Testis (tissue), 2 donors: ENCODE measurements at regions not wholly inside any gene's neighbourhood (a gene's known extent, or its start where the extent isn't known, plus 50 kb on each side); places are given as distances from the start of the nearest gene placed in this dataset.

Experiments used
- DNase-seq: peaks from one replicate; pipeline ENCODE4 v3.0.0-alpha.2; 2019
- H3K27ac ChIP-seq, 2 donors: fragments of 200-600 bp; sonication (generic); one replicate each; pipeline ENCODE4 v1.5.1; 2019
- H3K27me3 ChIP-seq: fragments of 200-600 bp; sonication (generic); one replicate; pipeline ENCODE4 v1.5.1; 2019
- H3K36me3 ChIP-seq: fragments of 200-600 bp; sonication (generic); one replicate; pipeline ENCODE4 v1.5.1; 2017; ENCODE audit warnings: low read depth; ENCODE audit errors: missing control alignments
- H3K4me1 ChIP-seq: fragments of 200-600 bp; sonication (generic); one replicate; pipeline ENCODE4 v1.5.1; 2019
- H3K4me3 ChIP-seq, 2 donors: fragments of 200-600 bp; sonication (generic); one replicate each; pipeline ENCODE4 v1.5.1; 2017 to 2019
- H3K9me3 ChIP-seq: fragments of 200-600 bp; sonication (generic); one replicate; pipeline ENCODE4 v1.5.1; 2017
- POLR2A ChIP-seq: fragments of 450-650 bp; IDR thresholded peaks from one replicate; pipeline ENCODE4 v1.6.1; 2017; ENCODE audit warnings: antibody characterized with exemption, mild to moderate bottlenecking, moderate library complexity
- WGBS, 2 donors: methylation state at CpG; one replicate each; pipeline ENCODE4 v1.1.5; 2018; 5-methylcytosine and 5-hydroxymethylcytosine counted together
- intact Hi-C: fragments of 100-400 bp; cut with DNase I; formaldehyde crosslinking; loops from one replicate; pipeline ENCODE4 v1.15.1; 2023; ENCODE audit warnings: low total_unique reads
- TF ChIP-seq, protein P1 (sequence below), 3 experiments: fragments of 450-650 bp in 2 of 3; fragments of 200-600 bp in 1 of 3; sonication (generic) in 1 of 3; IDR thresholded peaks; one replicate each; pipeline ENCODE4 v1.5.1; 2016 to 2019; ENCODE audit warnings: antibody characterized with exemption in 3 of 3, mild to moderate bottlenecking in 2 of 3, moderate library complexity in 1 of 3

DNA sequence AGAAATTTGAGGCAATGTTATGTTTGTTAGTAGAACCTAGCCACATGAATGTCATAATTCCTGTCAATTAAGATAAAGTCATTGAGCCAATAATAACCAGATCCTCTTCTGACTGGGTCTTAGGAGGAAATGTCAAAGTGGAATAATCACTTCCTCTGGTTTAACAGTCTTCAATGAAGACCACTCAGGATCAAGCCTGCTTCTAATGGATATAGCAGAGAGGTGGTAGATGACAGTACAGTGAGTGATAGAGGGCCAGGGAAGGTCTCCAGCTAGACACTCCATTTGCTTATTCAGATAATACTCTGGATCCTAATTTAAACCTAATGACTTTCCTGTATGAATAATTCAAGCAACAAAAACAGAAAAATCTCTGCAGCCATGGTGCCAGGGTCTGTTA lies 474.2 kb downstream of the DNAH5 start:
- no peaks in the 10 kb centered on the region for H3K36me3 ChIP-seq
- H3K9me3 ChIP-seq, result no peaks in the 10 kb centered on the region
- no peak overlapping the region for H3K27ac ChIP-seq
- no peak for DNase-seq
- no peaks in the 10 kb centered on the region for H3K27me3 ChIP-seq
- intact Hi-C loops, result no loop called here
- H3K4me3 ChIP-seq, result no peak overlapping the region
- no peaks in the 10 kb centered on the region for H3K4me1 ChIP-seq
- TF ChIP-seq, protein P1, sequence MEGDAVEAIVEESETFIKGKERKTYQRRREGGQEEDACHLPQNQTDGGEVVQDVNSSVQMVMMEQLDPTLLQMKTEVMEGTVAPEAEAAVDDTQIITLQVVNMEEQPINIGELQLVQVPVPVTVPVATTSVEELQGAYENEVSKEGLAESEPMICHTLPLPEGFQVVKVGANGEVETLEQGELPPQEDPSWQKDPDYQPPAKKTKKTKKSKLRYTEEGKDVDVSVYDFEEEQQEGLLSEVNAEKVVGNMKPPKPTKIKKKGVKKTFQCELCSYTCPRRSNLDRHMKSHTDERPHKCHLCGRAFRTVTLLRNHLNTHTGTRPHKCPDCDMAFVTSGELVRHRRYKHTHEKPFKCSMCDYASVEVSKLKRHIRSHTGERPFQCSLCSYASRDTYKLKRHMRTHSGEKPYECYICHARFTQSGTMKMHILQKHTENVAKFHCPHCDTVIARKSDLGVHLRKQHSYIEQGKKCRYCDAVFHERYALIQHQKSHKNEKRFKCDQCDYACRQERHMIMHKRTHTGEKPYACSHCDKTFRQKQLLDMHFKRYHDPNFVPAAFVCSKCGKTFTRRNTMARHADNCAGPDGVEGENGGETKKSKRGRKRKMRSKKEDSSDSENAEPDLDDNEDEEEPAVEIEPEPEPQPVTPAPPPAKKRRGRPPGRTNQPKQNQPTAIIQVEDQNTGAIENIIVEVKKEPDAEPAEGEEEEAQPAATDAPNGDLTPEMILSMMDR (IDR thresholded peaks at IDR 0.05), result no peak
- no peak for TF ChIP-seq POLR2A

DNA sequence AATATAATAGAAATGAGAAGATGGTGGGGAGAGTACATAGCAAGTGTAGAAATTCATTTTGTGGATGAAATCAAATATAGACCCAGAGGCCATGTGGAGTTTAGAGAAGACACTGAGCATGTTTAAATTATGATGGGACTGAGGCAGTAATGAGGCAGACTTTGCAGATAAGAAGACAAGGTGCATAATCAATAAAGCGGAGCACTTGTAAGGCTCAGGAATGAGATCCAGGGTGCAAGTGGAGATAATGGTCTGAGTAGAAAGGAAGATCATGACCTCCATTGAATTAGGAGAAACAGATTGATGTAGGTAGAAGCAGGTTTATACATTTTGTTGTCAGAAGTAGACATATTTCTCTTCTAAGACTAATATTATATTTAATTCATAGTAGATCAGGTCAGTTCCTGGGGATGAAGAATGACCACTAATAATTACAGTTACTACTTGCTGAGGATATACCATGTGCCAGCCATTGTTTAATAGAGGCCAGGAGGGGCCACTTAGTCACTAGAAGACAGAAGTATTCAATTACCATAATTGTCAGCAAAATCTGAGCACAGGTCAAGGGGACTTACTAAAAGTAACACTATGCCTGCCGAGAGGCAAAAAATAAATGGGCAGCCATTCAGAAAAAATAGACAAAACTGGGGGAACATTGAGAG lies 479.8 kb downstream of the DNAH5 start:
- Histone ChIP-seq H3K4me3 (no peak overlapping the region), H3K27ac (no peak overlapping the region), H3K4me1 (no peaks in the 10 kb centered on the region), H3K36me3 (no peaks in the 10 kb centered on the region), H3K9me3 (no peaks in the 10 kb centered on the region), H3K27me3 (no peaks in the 10 kb centered on the region)
- intact Hi-C loops, result no loop called here
- 78 to 85% methylated on average over 2 of the region's 2 CpGs for WGBS, 2 donors
- no peak for DNase-seq
- no peak for TF ChIP-seq POLR2A
- TF ChIP-seq, protein P1 (IDR thresholded peaks at IDR 0.05), result no peak

- H3K27ac ChIP-seq, result no peak overlapping the region
- no peaks in the 10 kb centered on the region for H3K4me1 ChIP-seq
- 91% methylated on average over 2 of the region's 2 CpGs for WGBS, 2 donors
- H3K27me3 ChIP-seq, result no peaks in the 10 kb centered on the region
- no peak for DNase-seq
- H3K4me3 ChIP-seq, result no peak overlapping the region
- intact Hi-C loops, result no loop called here
- H3K36me3 ChIP-seq, result no peaks in the 10 kb centered on the region
- no peaks in the 10 kb centered on the region for H3K9me3 ChIP-seq
- TF ChIP-seq POLR2A, result no peak
- TF ChIP-seq, protein P1 (IDR thresholded peaks at IDR 0.05), result no peak
Measured at GRCh38 chr5:13460587-13460986, 483.9 kb downstream of the DNAH5 start.

DNA sequence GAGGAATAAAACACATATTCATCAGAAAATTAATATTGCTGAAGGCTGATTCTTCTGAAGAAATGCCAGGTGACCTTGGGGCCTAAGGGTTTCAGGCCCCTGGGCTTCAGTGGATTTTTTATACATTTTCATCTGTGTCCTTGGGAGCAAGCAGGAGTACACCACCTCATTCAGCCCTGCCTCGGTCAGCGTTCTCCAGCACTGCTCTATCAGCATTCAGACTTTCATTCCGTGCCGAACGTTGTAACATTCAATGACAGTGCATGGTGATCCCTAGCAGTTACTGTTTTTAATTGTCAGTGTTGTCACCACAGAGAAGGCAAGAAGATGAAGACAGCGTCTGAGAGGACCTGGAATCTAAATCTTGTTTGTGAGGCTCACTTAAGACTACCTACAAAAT lies 490.4 kb downstream of the DNAH5 start:
- 45 to 52% methylated on average over 6 of the region's 6 CpGs for WGBS, 2 donors
- DNase-seq, result peak; percentile 19
- TF ChIP-seq POLR2A, result no peak
- TF ChIP-seq, protein P1 (IDR thresholded peaks at IDR 0.05), result no peak

DNA sequence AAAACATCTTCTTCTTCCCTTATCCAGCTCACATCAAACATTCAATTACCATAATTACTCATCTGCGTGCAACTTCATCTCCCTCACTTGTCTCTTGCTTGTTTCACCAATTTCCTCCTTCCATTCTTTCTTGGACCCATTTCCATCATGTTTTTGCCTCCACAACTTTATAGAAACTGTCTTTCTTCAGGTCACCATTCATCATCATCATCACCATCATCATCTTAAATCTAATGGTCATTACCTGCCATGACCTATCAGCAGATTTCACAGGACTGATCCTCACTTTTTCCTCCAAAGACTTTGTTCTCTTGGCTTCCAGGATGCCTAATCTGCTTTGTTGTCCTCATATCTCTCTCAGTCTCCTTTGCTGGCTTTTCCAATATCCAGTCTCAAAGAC lies 495.6 kb downstream of the DNAH5 start:
- 92 to 97% methylated on average over 1 of the region's 1 CpG for WGBS, 2 donors
- intact Hi-C loops, result no loop called here

More for the DNA sequence above, 490.4 kb downstream of the DNAH5 start:
- no peak overlapping the region for H3K27ac ChIP-seq
- H3K4me1 ChIP-seq, result no peaks in the 10 kb centered on the region
- no peaks in the 10 kb centered on the region for H3K9me3 ChIP-seq
- no peaks in the 10 kb centered on the region for H3K27me3 ChIP-seq
- H3K4me3 ChIP-seq, result no peak overlapping the region
- no peaks in the 10 kb centered on the region for H3K36me3 ChIP-seq
- intact Hi-C loops, result no loop called here

More for the DNA sequence above, 495.6 kb downstream of the DNAH5 start:
- Histone ChIP-seq H3K4me1 (no peaks in the 10 kb centered on the region), H3K9me3 (no peaks in the 10 kb centered on the region), H3K36me3 (no peaks in the 10 kb centered on the region), H3K4me3 (no peak overlapping the region), H3K27ac (no peak overlapping the region), H3K27me3 (no peaks in the 10 kb centered on the region)
- TF ChIP-seq POLR2A, result no peak
- TF ChIP-seq, protein P1 (IDR thresholded peaks at IDR 0.05), result no peak
- no peak for DNase-seq
